Lower lobe of right lung (tissue), 2 donors: ENCODE measurements at regions not wholly inside any gene's neighbourhood (a gene's known extent, or its start where the extent isn't known, plus 50 kb on each side); places are given as distances from the start of the nearest gene placed in this dataset.

ENCODE experiments used
- ATAC-seq, 2 donors: fragments of 200-7000 bp; cut with Tn5 transposase; one replicate each; pipeline ENCODE4 v1.9.1; 2020 to 2022; ENCODE audit warnings: mild to moderate bottlenecking in 2 of 2, moderate library complexity in 2 of 2
- DNase-seq: peaks from one replicate; pipeline ENCODE4 v3.0.0-alpha.2; 2020
- H3K27ac ChIP-seq: fragments of 200-600 bp; one replicate; pipeline ENCODE4 v1.8.0; 2022
- H3K27me3 ChIP-seq: fragments of 200-600 bp; one replicate; pipeline ENCODE4 v1.8.0; 2022; ENCODE audit warnings: low read depth
- H3K36me3 ChIP-seq: fragments of 200-600 bp; one replicate; pipeline ENCODE4 v1.8.0; 2022; ENCODE audit warnings: mild to moderate bottlenecking
- H3K4me1 ChIP-seq: fragments of 200-600 bp; one replicate; pipeline ENCODE4 v1.8.0; 2022
- H3K4me3 ChIP-seq: fragments of 200-600 bp; one replicate; pipeline ENCODE4 v1.8.0; 2022; ENCODE audit warnings: mild to moderate bottlenecking
- H3K9me3 ChIP-seq: fragments of 200-600 bp; one replicate; pipeline ENCODE4 v1.8.0; 2022
- CTCF ChIP-seq: fragments of 200-600 bp; IDR thresholded peaks from one replicate; pipeline ENCODE4 v1.8.0; 2022; ENCODE audit warnings: antibody characterized with exemption, mild to moderate bottlenecking
- intact Hi-C: fragments of 100-400 bp; cut with DNase I; formaldehyde crosslinking; loops from one replicate; pipeline ENCODE4 v1.11.0; 2022
- donor health status: DM: no; HTN: yes; CAD: no; lungs with severe emphysema.

GRCh38 chrX:42606591-42606990 lies 171.4 kb downstream of the PPP1R2C start:
- TF ChIP-seq CTCF: no peak
- no peak overlapping the region for H3K27ac ChIP-seq
- no peak overlapping the region for H3K4me3 ChIP-seq
- no peaks in the 10 kb centered on the region for H3K4me1 ChIP-seq
- no peaks in the 10 kb centered on the region for H3K36me3 ChIP-seq
- H3K9me3 ChIP-seq: no peaks in the 10 kb centered on the region
- H3K27me3 ChIP-seq: no peaks in the 10 kb centered on the region
- DNase-seq (no peak), ATAC-seq (no peak)
- intact Hi-C loops: no loop called here

GRCh38 chrX:42604302-42604701 lies 173.7 kb downstream of the PPP1R2C start:
- no peak for DNase-seq
- intact Hi-C loops: no loop called here
- no peak for ATAC-seq
- Histone ChIP-seq H3K4me3 (no peak overlapping the region), H3K27me3 (no peaks in the 10 kb centered on the region), H3K9me3 (no peaks in the 10 kb centered on the region), H3K4me1 (no peaks in the 10 kb centered on the region), H3K27ac (no peak overlapping the region), H3K36me3 (no peaks in the 10 kb centered on the region)
- no peak for TF ChIP-seq CTCF

GRCh38 chrX:42603016-42603415 lies 174.9 kb downstream of the PPP1R2C start:
- H3K27me3 ChIP-seq: no peaks in the 10 kb centered on the region
- no peak for TF ChIP-seq CTCF
- ATAC-seq: no peak

GRCh38 chrX:42602566-42602965 lies 175.4 kb downstream of the PPP1R2C start:
- Histone ChIP-seq H3K27me3 (no peaks in the 10 kb centered on the region), H3K9me3 (no peaks in the 10 kb centered on the region), H3K4me3 (no peak overlapping the region), H3K27ac (no peak overlapping the region), H3K36me3 (no peaks in the 10 kb centered on the region), H3K4me1 (no peaks in the 10 kb centered on the region)
- ATAC-seq: no peak
- no peak for TF ChIP-seq CTCF
- no peak for DNase-seq
- intact Hi-C loops: no loop called here

More at GRCh38 chrX:42603016-42603415, 174.9 kb downstream of the PPP1R2C start:
- intact Hi-C loops: no loop called here
- Histone ChIP-seq H3K27ac (no peak overlapping the region), H3K4me3 (no peak overlapping the region), H3K4me1 (no peaks in the 10 kb centered on the region), H3K36me3 (no peaks in the 10 kb centered on the region), H3K9me3 (no peaks in the 10 kb centered on the region)
- DNase-seq: no peak

GRCh38 chrX:42602136-42602535 lies 175.8 kb downstream of the PPP1R2C start:
- ATAC-seq (no peak), DNase-seq (no peak)
- intact Hi-C loops: no loop called here
- H3K27ac ChIP-seq: no peak overlapping the region
- H3K27me3 ChIP-seq: no peaks in the 10 kb centered on the region
- H3K36me3 ChIP-seq: no peaks in the 10 kb centered on the region
- no peaks in the 10 kb centered on the region for H3K9me3 ChIP-seq
- no peak overlapping the region for H3K4me3 ChIP-seq
- TF ChIP-seq CTCF: no peak
- H3K4me1 ChIP-seq: no peaks in the 10 kb centered on the region

- intact Hi-C loops: no loop called here
Measured at GRCh38 chrX:42597481-42597880, 180.5 kb downstream of the PPP1R2C start.

More at GRCh38 chrX:42597481-42597880, 180.5 kb downstream of the PPP1R2C start:
- H3K4me1 ChIP-seq: no peaks in the 10 kb centered on the region
- no peak for DNase-seq
- no peaks in the 10 kb centered on the region for H3K27me3 ChIP-seq
- H3K36me3 ChIP-seq: no peaks in the 10 kb centered on the region
- TF ChIP-seq CTCF: no peak
- no peak overlapping the region for H3K4me3 ChIP-seq
- H3K27ac ChIP-seq: no peak overlapping the region
- no peaks in the 10 kb centered on the region for H3K9me3 ChIP-seq
- ATAC-seq: no peak
